ENCODE measurements at regions not wholly inside any gene's neighbourhood (a gene's known extent, or its start where the extent isn't known, plus 50 kb on each side); places are given as distances from the start of the nearest gene placed in this dataset.
"Not testable (repeated sequence)": the region's sequence is repeated elsewhere in the genome, so short reads cannot be mapped to it uniquely, and the experiment has no call there.

DNA sequence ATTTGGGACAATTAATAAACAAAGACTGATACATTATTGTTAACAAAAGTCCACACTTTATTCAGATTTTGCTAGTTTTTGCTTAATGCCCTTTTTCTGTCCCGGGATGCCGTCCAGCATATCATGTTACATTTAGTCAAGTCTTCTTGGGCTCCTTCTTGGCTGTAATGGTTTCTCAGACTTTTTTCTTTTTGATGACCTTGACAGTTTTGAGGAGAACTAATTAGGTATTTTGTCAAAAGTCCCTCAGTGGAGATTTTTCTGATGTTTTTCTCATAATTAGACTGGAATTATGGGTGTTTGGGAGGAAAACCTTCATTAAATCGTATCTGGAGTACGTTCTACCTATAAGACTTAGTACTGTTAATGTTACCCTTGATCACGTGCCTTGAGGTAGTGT, 177.2 kb downstream of the MCHR2 start:
- no peak for DNase-seq (ENCODE audit: low read depth)
- H3K4me3 ChIP-seq (ENCODE audit: low read depth, low read length), result no peak overlapping the region
- TF ChIP-seq, protein P1, sequence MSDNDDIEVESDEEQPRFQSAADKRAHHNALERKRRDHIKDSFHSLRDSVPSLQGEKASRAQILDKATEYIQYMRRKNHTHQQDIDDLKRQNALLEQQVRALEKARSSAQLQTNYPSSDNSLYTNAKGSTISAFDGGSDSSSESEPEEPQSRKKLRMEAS (IDR thresholded peaks at IDR 0.05; ENCODE audit: low read depth, low read length), result no peak
- TF ChIP-seq, protein P2, sequence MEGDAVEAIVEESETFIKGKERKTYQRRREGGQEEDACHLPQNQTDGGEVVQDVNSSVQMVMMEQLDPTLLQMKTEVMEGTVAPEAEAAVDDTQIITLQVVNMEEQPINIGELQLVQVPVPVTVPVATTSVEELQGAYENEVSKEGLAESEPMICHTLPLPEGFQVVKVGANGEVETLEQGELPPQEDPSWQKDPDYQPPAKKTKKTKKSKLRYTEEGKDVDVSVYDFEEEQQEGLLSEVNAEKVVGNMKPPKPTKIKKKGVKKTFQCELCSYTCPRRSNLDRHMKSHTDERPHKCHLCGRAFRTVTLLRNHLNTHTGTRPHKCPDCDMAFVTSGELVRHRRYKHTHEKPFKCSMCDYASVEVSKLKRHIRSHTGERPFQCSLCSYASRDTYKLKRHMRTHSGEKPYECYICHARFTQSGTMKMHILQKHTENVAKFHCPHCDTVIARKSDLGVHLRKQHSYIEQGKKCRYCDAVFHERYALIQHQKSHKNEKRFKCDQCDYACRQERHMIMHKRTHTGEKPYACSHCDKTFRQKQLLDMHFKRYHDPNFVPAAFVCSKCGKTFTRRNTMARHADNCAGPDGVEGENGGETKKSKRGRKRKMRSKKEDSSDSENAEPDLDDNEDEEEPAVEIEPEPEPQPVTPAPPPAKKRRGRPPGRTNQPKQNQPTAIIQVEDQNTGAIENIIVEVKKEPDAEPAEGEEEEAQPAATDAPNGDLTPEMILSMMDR (IDR thresholded peaks at IDR 0.05; ENCODE audit: low read depth, low read length), result no peak
- no peak for TF ChIP-seq MYC (IDR thresholded peaks at IDR 0.05; ENCODE audit: low read depth, low read length)
- TF ChIP-seq POLR2A (IDR thresholded peaks at IDR 0.05; ENCODE audit: extremely low read depth, insufficient read length), result no peak

DNA sequence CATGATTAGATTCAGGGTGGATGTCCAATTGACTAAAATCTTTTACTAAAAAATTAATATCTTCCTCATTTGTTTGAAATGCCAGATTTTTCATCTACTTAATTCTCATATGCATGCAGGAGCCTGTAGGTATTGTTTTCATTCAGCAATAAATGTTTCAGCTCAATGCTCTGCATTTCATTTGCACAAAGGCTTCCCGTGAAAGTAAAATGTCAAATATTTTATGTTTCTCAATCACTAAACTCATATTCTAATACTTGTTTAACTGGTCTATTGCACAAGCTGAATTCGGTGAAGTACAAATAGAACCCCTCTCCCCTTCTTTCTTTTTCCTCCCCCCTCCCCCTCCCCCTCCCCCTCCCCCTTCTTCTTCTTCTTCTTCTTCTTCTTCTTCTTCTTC, 175.9 kb downstream of the MCHR2 start:
- DNase-seq (ENCODE audit: low read depth), result no peak
- no peak overlapping the region for H3K4me3 ChIP-seq (ENCODE audit: low read depth, low read length)
- TF ChIP-seq MYC (IDR thresholded peaks at IDR 0.05; ENCODE audit: low read depth, low read length), result no peak
- no peak for TF ChIP-seq POLR2A (IDR thresholded peaks at IDR 0.05; ENCODE audit: extremely low read depth, insufficient read length)
- TF ChIP-seq, protein P2 (IDR thresholded peaks at IDR 0.05; ENCODE audit: low read depth, low read length), result no peak
- TF ChIP-seq, protein P1 (IDR thresholded peaks at IDR 0.05; ENCODE audit: low read depth, low read length), result no peak

DNA sequence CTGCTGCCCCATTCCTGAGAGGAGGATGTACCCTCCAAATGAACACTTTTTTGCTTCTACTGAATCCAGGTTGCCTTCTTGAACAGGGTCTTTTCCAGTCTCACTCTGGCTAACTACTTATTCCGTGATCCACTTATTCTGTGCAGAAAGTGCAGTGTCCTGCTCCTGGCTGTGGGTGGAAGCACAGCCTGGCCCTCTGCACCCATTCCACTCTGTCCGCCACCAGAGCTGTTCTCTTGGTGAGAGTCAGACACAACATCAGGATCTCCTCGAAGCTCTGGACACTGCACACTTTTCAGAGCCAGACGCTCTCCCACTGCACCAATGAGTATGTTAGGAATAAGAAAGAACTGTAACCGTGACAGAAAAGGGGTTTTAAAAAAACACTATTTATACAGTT, 174.2 kb downstream of the MCHR2 start:
- H3K4me3 ChIP-seq (ENCODE audit: low read depth, low read length), result no peak overlapping the region
- TF ChIP-seq, protein P1 (IDR thresholded peaks at IDR 0.05; ENCODE audit: low read depth, low read length), result no peak
- no peak for TF ChIP-seq POLR2A (IDR thresholded peaks at IDR 0.05; ENCODE audit: extremely low read depth, insufficient read length)
- TF ChIP-seq, protein P2 (IDR thresholded peaks at IDR 0.05; ENCODE audit: low read depth, low read length), result no peak
- DNase-seq (ENCODE audit: low read depth), result no peak

DNA sequence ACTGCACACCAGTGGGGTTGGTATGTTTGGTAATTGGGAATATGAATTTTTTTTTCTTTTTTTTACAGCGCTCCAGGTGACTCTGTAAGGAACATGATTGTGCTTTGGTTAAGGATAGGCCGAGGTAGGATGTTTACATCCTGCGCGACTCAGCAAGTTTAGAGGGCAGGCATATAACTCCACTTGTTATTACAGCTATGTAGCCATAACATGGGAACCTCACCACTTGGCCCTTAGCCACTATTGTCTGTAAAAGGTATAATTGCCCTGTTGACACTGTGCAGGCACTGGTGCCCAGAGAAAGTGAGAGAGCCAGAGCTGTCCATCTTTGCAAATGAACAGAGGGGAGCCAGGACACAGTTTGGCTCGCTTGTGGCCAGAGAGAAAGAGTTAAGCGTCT, 172.9 kb downstream of the MCHR2 start:
- DNase-seq (ENCODE audit: low read depth), result no peak
- TF ChIP-seq, protein P1 (IDR thresholded peaks at IDR 0.05; ENCODE audit: low read depth, low read length), result no peak
- TF ChIP-seq POLR2A (IDR thresholded peaks at IDR 0.05; ENCODE audit: extremely low read depth, insufficient read length) (no peak), MYC (IDR thresholded peaks at IDR 0.05; ENCODE audit: low read depth, low read length) (no peak)
- TF ChIP-seq, protein P2 (IDR thresholded peaks at IDR 0.05; ENCODE audit: low read depth, low read length), result no peak
- no peak overlapping the region for H3K4me3 ChIP-seq (ENCODE audit: low read depth, low read length)

DNA sequence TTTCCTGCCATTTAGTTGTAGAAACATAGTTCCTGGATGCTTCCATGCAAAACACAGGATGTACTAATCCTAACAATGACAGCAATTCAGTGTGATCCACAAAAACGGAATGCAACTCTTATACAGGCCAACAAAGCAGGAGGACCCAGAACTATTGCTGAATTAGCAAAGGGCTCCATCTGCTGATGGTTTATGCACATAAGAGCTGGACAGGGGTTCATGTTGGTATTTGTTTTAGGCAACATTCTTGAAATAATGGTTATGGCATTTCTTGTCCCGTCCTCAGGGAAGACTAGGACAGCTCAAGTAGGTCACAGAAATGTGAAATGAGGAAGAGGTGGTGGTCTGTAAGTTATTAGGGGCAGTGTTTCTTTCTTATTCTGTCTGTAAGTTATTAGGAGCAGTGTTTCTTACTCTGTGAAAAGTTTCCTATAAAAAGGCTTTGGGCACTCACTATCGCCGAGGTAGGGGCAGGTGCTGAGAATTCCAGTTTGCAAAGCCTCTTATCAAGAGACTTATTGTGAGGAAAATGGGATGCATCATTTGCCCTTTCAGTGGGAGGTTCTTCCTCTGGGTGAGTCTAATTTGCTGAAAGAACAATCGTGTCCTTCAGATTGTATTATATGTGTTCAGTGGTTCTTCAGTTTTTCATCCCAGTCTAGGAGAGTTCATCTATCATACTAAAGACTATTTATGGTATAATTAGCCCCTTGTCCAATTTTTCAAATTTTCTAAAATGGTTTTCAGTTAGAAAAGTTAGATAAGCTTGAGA, 171.1 kb downstream of the MCHR2 start:
- peak; percentile 64 for DNase-seq (ENCODE audit: low read depth)
- H3K4me3 ChIP-seq (ENCODE audit: low read depth, low read length), result no peak overlapping the region

DNA sequence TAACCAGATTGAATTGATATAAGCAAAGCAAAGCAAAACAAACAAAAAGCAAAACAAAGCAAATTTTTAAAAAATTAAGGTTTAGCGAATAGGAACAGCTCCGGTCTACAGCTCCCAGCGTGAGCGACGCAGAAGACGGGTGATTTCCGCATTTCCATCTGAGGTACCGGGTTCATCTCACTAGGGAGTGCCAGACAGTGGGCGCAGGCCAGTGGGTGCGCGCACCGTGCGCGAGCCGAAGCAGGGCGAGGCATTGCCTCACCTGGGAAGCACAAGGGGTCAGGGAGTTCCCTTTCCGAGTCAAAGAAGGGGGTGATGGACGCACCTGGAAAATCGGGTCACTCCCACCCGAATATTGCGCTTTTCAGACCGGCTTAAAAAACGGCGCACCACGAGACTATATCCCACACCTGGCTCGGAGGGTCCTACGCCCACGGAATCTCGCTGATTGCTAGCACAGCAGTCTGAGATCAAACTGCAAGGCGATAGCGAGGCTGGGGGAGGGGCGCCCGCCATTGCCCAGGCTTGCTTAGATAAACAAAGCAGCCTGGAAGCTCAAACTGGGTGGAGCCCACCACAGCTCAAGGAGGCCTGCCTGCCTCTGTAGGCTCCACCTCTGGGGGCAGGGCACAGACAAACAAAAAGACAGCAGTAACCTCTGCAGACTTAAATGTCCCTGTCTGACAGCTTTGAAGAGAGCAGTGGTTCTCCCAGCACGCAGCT, 170.3 kb downstream of the MCHR2 start:
- not testable (repeated sequence) for DNase-seq (ENCODE audit: low read depth); H3K4me3 ChIP-seq (ENCODE audit: low read depth, low read length)

More for the DNA sequence above, 171.1 kb downstream of the MCHR2 start:
- no peak for TF ChIP-seq POLR2A (IDR thresholded peaks at IDR 0.05; ENCODE audit: extremely low read depth, insufficient read length)
- TF ChIP-seq, protein P2 (IDR thresholded peaks at IDR 0.05; ENCODE audit: low read depth, low read length), result peak; percentile 33

All from NB4 (cell line).